ENCODE measurements at regions not wholly inside any gene's neighbourhood (a gene's known extent, or its start where the extent isn't known, plus 50 kb on each side); places are given as distances from the start of the nearest gene placed in this dataset.

DNA sequence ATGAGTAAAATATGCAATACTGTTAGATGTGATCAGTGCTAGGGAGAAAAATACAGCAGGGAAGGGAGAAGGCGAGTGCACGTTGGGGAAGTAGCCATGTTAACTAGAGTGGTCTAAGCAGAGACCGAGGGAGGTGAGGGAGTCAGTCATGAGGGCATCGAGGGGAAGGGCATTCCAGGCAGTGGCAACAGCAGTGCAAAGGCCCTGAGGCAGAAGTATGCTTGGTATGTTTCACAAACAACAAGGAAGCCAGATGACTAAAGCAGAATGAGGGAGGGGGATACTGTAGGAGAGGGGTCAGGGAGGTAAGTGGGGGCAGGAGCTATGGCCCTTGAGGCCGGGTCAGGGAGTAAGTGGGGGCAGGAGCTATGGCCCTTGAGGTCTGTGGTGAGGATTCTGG, 123.3 kb upstream of the BOD1 start:
- Histone ChIP-seq H3K23me2 (ENCODE audit: insufficient read length, low read depth, low read length, poor library complexity, severe bottlenecking) (no peaks in the 10 kb centered on the region), H3K9ac (ENCODE audit: extremely low read depth, insufficient read length, low read length) (no peak overlapping the region), H3K79me1 (ENCODE audit: insufficient read depth, low read depth, low read length, poor library complexity, severe bottlenecking) (no peaks in the 10 kb centered on the region), H4K8ac (replicated peaks; ENCODE audit: insufficient read length, low read depth, low read length) (no peak overlapping the region), H4K20me1 (ENCODE audit: control insufficient read depth, insufficient read depth, insufficient read length) (no peaks in the 10 kb centered on the region), H2AFZ (ENCODE audit: low read length) (no peak overlapping the region), H3K14ac (ENCODE audit: insufficient read depth, low read length) (no peak overlapping the region), H3K4me2 (ENCODE audit: insufficient read depth, insufficient read length, low read length) (no peak overlapping the region), H2BK15ac (ENCODE audit: low read depth, low read length) (no peak overlapping the region), H4K91ac (ENCODE audit: insufficient read length, low read depth, low read length) (no peak overlapping the region), H3K79me2 (ENCODE audit: insufficient read depth, low read length) (no peaks in the 10 kb centered on the region), H3K4ac (ENCODE audit: low read depth, low read length) (no peak overlapping the region), H2BK12ac (ENCODE audit: insufficient read length, low read depth, low read length) (no peak overlapping the region), H3K56ac (ENCODE audit: insufficient read length, low read depth, low read length) (no peak overlapping the region), H2BK5ac (ENCODE audit: insufficient read length, low read length) (no peak overlapping the region), H3K27me3 (ENCODE audit: insufficient read depth, low read length) (no peaks in the 10 kb centered on the region), H2BK20ac (ENCODE audit: low read depth, low read length, poor library complexity, severe bottlenecking) (no peak overlapping the region), H2AK5ac (ENCODE audit: insufficient read length, low read length) (no peak overlapping the region), H3K27ac (ENCODE audit: insufficient read length, low read depth, low read length) (no peak overlapping the region), H3T11ph (ENCODE audit: low read length) (no peak overlapping the region), H2BK120ac (ENCODE audit: low read depth, low read length, poor library complexity, severe bottlenecking) (no peak overlapping the region), H4K5ac (ENCODE audit: insufficient read length, low read depth, low read length) (no peak overlapping the region), H3K18ac (ENCODE audit: insufficient read length, low read depth, low read length) (no peak overlapping the region), H3K4me1 (ENCODE audit: insufficient read depth, low read length) (peaks cover 2% of the 10 kb centered on the region; the same call in 1 of the 2 replicates), H3K23ac (ENCODE audit: insufficient read length, low read depth, low read length) (no peak overlapping the region), H3K9me3 (ENCODE audit: control insufficient read depth, low read depth, low read length) (no peaks in the 10 kb centered on the region)
- H3K27me3 Mint-ChIP-seq (ENCODE audit: low read depth), result no peaks in the 10 kb centered on the region; the same call in 1 of the 2 replicates
- peak overlapping the region in 1 of 3 experiments; percentile 16; a peak in 1 of 7 replicates for H3K27ac Mint-ChIP-seq
- H3K4me3 Mint-ChIP-seq, result no peak overlapping the region
- H3K9me3 Mint-ChIP-seq, result no peaks in the 10 kb centered on the region
- H3K36me3 Mint-ChIP-seq (ENCODE audit: insufficient read depth in 1 of 3, low read depth in 3 of 3), result peaks cover 3 to 37% (median 4%) of the 10 kb centered on the region in 3 experiments; a peak in 5 of 7 replicates
- H3K4me1 Mint-ChIP-seq, result peaks cover 28 to 32% of the 10 kb centered on the region in 2 experiments
- WGBS (ENCODE audit: extremely low coverage, insufficient read length, low lambda C conversion rate), result no CpG with 5 or more reads among the region's 5 CpGs
- TF ChIP-seq, protein P1, sequence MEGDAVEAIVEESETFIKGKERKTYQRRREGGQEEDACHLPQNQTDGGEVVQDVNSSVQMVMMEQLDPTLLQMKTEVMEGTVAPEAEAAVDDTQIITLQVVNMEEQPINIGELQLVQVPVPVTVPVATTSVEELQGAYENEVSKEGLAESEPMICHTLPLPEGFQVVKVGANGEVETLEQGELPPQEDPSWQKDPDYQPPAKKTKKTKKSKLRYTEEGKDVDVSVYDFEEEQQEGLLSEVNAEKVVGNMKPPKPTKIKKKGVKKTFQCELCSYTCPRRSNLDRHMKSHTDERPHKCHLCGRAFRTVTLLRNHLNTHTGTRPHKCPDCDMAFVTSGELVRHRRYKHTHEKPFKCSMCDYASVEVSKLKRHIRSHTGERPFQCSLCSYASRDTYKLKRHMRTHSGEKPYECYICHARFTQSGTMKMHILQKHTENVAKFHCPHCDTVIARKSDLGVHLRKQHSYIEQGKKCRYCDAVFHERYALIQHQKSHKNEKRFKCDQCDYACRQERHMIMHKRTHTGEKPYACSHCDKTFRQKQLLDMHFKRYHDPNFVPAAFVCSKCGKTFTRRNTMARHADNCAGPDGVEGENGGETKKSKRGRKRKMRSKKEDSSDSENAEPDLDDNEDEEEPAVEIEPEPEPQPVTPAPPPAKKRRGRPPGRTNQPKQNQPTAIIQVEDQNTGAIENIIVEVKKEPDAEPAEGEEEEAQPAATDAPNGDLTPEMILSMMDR (conservative IDR thresholded peaks at IDR 0.05), result no peak
- no peak for DNase-seq

Measured in H9 (cell line).